GM12878 (cell line): ENCODE measurements at regions not wholly inside any gene's neighbourhood (a gene's known extent, or its start where the extent isn't known, plus 50 kb on each side); places are given as distances from the start of the nearest gene placed in this dataset.

Source experiments
- ATAC-seq: fragments of 200-7000 bp; cut with Tn5 transposase; 3 replicates; pipeline ENCODE4 v1.9.1; 2020; ENCODE audit warnings: mild to moderate bottlenecking, moderate library complexity
- BruUV-seq: library from RNA; stranded (reverse); fragments of 400-500 nt; replicated peaks from 2 replicates; lab custom pipeline; 2021; lab: Mats Ljungman, UMichigan
- CTCF ChIA-PET: fragments of 300-600 bp; sonication (Branson Sonifier 250); formaldehyde crosslinking; extraction: SDS; loops from one replicate; lab custom pipeline; 2021; ENCODE audit warnings: inconsistent platforms; lab: Yijun Ruan, JAX
- POLR2A ChIA-PET: fragments of 350-600 bp; formaldehyde crosslinking; extraction: SDS; loops from one replicate; lab custom pipeline; 2021; ENCODE audit warnings: inconsistent platforms; lab: Charles Lee
- RAD21 ChIA-PET: fragments of 300-600 bp; sonication (Branson Sonifier 250); formaldehyde crosslinking; loops from one replicate; lab custom pipeline; 2023; ENCODE audit warnings: antibody characterized with exemption; ENCODE audit not compliant: unreplicated experiment; lab: Charles Lee
- SMC1A ChIA-PET: fragments of 300-600 bp; sonication (Branson Sonifier 250); formaldehyde crosslinking; loops from one replicate; lab custom pipeline; 2023; ENCODE audit not compliant: unreplicated experiment, uncharacterized antibody; lab: Charles Lee
- DNase-seq: peaks from one replicate; pipeline ENCODE4 v3.0.0-alpha.2; 2011; ENCODE audit warnings: low read depth, low spot score
- FAIRE-seq: peaks from 3 replicates; lab custom pipeline; 2011; peaks lifted over from hg19 to GRCh38; lab: Jason Lieb, UNC
- H2AFZ ChIP-seq: 2 replicates; pipeline ENCODE4 v1.6.0; 2011; ENCODE audit warnings: low read depth, low read length, control low read depth; ENCODE audit not compliant: control insufficient read depth
- H3K27ac ChIP-seq: 2 replicates; pipeline ENCODE4 v1.5.1; 2011; ENCODE audit warnings: control low read depth; ENCODE audit not compliant: control insufficient read depth, insufficient read depth
- H3K27me3 ChIP-seq, 2 experiments: replicated peaks in 1 of 2; 2 replicates each; pipeline versions ENCODE4 v1.6.0 to v1.6.1; 2011; ENCODE audit warnings: low read length in 1 of 2; ENCODE audit not compliant: control insufficient read depth in 2 of 2, insufficient read depth in 2 of 2
- H3K36me3 ChIP-seq, 2 experiments: 2 replicates each; pipeline ENCODE4 v1.5.1; 2011; ENCODE audit warnings: low read length in 1 of 2; ENCODE audit not compliant: control insufficient read depth in 2 of 2, insufficient read depth in 2 of 2
- H3K4me1 ChIP-seq: 2 replicates; pipeline ENCODE4 v1.6.1; 2011; ENCODE audit warnings: mild to moderate bottlenecking, low read length, moderate library complexity, mixed read lengths; ENCODE audit not compliant: control insufficient read depth, insufficient read depth
- H3K4me2 ChIP-seq: 2 replicates; pipeline ENCODE4 v1.6.0; 2011; ENCODE audit warnings: control low read depth; ENCODE audit not compliant: control insufficient read depth, insufficient read depth
- H3K4me3 ChIP-seq: fragments of 200-600 bp; sonication (generic); 2 replicates; pipeline ENCODE4 v1.5.1; 2016
- H3K79me2 ChIP-seq: 2 replicates; pipeline ENCODE4 v1.6.0; 2011; ENCODE audit warnings: low read length; ENCODE audit not compliant: control insufficient read depth, insufficient read depth
- H3K9ac ChIP-seq: 2 replicates; pipeline ENCODE4 v1.8.0; 2011; ENCODE audit warnings: low read length, control low read depth, mixed read lengths; ENCODE audit not compliant: control insufficient read depth, insufficient read depth
- H3K9me3 ChIP-seq: replicated peaks from 3 replicates; pipeline ENCODE4 v1.5.1; 2011; ENCODE audit warnings: mild to moderate bottlenecking, low read length; ENCODE audit not compliant: control insufficient read depth, insufficient read depth
- H4K20me1 ChIP-seq: 2 replicates; pipeline ENCODE4 v1.6.0; 2011; ENCODE audit not compliant: control insufficient read depth, insufficient read depth
- DPF2 ChIP-seq: fragments of 450-650 bp; IDR thresholded peaks from 2 replicates; pipeline ENCODE4 v1.6.1; 2017; ENCODE audit warnings: mild to moderate bottlenecking
- NRF1 ChIP-seq: conservative IDR thresholded peaks from 2 replicates; pipeline ENCODE4 v1.6.1; 2011; ENCODE audit warnings: mild to moderate bottlenecking, low read depth, low read length, improper control_type of control experiment
- STAT1 ChIP-seq: fragments of 450-650 bp; conservative IDR thresholded peaks from 2 replicates; pipeline ENCODE4 v1.6.1; 2014; ENCODE audit warnings: antibody characterized with exemption, mild to moderate bottlenecking
- TCF3 ChIP-seq: IDR thresholded peaks from 2 replicates; pipeline ENCODE4 v1.6.1; 2012; ENCODE audit warnings: low read depth, mild to moderate bottlenecking, low read length, borderline replicate concordance; ENCODE audit not compliant: insufficient read depth
- WGBS: methylation state at CpG from one replicate; pipeline ENCODE4 v1.1.6; 2016; ENCODE audit warnings: low lambda C conversion rate; ENCODE audit not compliant: insufficient replicate concordance, insufficient coverage; ENCODE audit errors: missing lambda C conversion rate; 5-methylcytosine and 5-hydroxymethylcytosine counted together
- in situ Hi-C: fragments of 300-500 bp; cut with MboI; formaldehyde crosslinking; loops from 9 replicates; pipeline ENCODE4 v1.14.3; 2018; ENCODE audit warnings: mixed read lengths
- intact Hi-C: fragments of 100-400 bp; cut with micrococcal nuclease; formaldehyde crosslinking; loops from one replicate; pipeline ENCODE4 v1.14.2; 2022; ENCODE audit not compliant: unreplicated experiment
- TF ChIP-seq, protein P1 (sequence below): IDR thresholded peaks from 2 replicates; pipeline ENCODE4 v1.6.1; 2011; ENCODE audit warnings: borderline replicate concordance, low read depth, mild to moderate bottlenecking, moderate library complexity, low read length; ENCODE audit not compliant: insufficient read depth, poor library complexity, severe bottlenecking

DNA sequence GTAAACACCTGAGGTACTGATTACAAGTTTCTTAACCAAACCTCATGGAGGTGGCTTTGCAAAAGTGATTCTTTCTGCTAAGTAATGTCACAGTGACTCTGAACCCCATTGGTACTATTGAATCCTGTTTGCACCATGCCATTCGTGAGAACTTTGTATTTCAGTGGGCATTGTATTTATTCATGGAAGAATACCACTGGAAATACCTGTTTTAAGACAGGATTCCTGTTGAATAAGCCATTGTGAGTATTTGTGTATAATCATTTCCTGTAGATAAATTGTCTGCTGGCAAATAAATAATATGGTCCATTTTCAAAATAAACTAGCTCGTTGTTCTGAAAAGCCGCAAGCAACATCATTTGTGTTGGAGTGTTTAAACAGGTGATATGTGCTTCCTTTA is 136.4 kb upstream of the GUCY1A1 start (continued):
- TF ChIP-seq, protein P1, sequence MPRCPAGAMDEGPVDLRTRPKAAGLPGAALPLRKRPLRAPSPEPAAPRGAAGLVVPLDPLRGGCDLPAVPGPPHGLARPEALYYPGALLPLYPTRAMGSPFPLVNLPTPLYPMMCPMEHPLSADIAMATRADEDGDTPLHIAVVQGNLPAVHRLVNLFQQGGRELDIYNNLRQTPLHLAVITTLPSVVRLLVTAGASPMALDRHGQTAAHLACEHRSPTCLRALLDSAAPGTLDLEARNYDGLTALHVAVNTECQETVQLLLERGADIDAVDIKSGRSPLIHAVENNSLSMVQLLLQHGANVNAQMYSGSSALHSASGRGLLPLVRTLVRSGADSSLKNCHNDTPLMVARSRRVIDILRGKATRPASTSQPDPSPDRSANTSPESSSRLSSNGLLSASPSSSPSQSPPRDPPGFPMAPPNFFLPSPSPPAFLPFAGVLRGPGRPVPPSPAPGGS, result no peak

DNA sequence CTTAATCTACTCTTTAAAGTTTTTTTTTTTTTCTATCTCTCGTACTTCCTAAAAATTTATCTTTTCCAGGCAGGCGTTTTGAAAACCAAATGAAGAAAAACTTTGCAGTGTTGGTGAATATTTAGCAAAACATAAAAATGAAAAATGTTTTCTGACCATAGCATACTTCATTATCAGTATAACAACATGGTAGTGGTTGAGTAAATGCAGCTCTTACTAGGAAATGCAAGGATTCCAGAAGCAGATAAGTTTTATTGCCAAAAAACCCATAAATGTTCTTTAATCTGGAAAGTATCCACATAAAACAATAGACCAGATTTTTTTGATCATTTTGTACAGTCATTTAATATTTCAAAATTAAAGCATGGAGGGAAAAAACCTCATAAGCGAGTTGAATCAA is 136.9 kb upstream of the GUCY1A1 start:
- no peaks in the 10 kb centered on the region for H4K20me1 ChIP-seq
- TF ChIP-seq TCF3 (no peak), NRF1 (no peak), DPF2 (no peak), STAT1 (no peak)
- H3K4me2 ChIP-seq, result no peak overlapping the region
- WGBS, result 16% methylated on average over 3 of the region's 3 CpGs
- SMC1A ChIA-PET, result interaction anchor here (0.6 to 3.1 kb wide), 57 partner anchors 10 to 424 kb away, joined by 3 to 40 read pairs (median 6); partner anchors contain the start of genes CTSO, GUCY1A1 and GUCY1B1
- H3K4me1 ChIP-seq, result no peaks in the 10 kb centered on the region
- no peak overlapping the region for H3K27ac ChIP-seq
- intact Hi-C loops, result loop anchor here (2.0 kb wide), 1 partner anchor 257 kb away; no protein-coding TSS in a partner anchor
- CTCF ChIA-PET, result interaction anchor here (0.5 to 5.2 kb wide), 46 partner anchors 10 to 423 kb away, joined by 3 to 75 read pairs (median 5); partner anchors contain the start of genes CTSO, GUCY1A1 and GUCY1B1
- in situ Hi-C loops, result no loop called here
- H3K9me3 ChIP-seq, result no peaks in the 10 kb centered on the region
- FAIRE-seq, result no peak
- no peaks in the 10 kb centered on the region for H3K79me2 ChIP-seq
- no peaks in the 10 kb centered on the region for H3K36me3 ChIP-seq
- RAD21 ChIA-PET, result interaction anchor here (0.8 to 5.1 kb wide), 46 partner anchors 10 to 423 kb away, joined by 3 to 35 read pairs (median 5); partner anchors contain the start of genes CTSO, GUCY1A1 and GUCY1B1
- POLR2A ChIA-PET, result interaction anchor here (1.0 to 1.5 kb wide), 6 partner anchors 13 to 424 kb away, joined by 3 to 7 read pairs (median 4); partner anchors contain the start of genes CTSO and GUCY1B1
- ATAC-seq, result no peak
- no TSS peak for BruUV-seq
- H3K9ac ChIP-seq, result no peak overlapping the region
- no peak for DNase-seq
- H2AFZ ChIP-seq, result no peak overlapping the region
- H3K4me3 ChIP-seq, result no peak overlapping the region
- H3K27me3 ChIP-seq, result peaks cover 0 to 3% of the 10 kb centered on the region in 2 experiments; a peak in 1 of 4 replicates
